ENCODE measurements at regions not wholly inside any gene's neighbourhood (a gene's known extent, or its start where the extent isn't known, plus 50 kb on each side); places are given as distances from the start of the nearest gene placed in this dataset.
"Not testable (repeated sequence)": the region's sequence is repeated elsewhere in the genome, so short reads cannot be mapped to it uniquely, and the experiment has no call there.

DNA sequence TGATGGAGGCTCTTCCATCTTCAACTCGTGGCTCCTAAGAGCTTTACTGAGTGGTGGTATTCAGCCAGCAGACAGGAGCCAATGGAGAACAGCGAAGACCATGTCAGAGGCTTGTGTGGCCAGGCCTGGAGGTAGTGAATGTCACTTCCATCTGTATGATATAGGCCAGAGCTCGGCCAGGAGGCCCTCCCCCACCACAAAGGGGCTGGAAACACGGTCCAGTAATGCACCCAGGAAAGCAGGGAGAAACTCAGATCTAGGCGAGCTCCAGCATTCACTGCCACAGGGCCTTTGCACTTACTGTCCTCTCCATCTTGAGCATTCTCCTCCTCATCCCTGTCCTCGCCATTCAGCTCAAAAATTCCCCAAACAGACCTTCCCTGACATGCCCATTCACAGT lies 555.3 kb upstream of the C16orf82 start:
- DNase-seq: no peak

DNA sequence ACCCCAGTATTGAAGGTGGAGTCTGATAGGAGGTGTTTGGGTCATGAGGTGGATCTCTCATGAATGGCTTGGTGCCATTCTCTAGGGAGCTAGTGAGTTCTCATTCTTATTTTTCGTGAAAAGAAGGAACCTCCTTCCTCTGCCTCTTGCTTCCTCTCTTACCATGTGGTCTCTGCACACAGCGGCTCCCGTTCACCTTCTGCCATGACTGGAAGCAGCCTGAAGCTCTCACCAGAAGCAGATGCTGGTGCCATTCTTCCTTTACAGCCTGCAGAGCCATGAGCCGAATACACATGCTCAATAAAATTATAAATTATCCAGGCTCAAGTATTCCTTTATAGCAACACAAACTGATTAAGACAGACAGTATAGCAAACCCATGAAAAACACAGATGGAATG lies 545.1 kb upstream of the C16orf82 start:
- no peak for DNase-seq

DNA sequence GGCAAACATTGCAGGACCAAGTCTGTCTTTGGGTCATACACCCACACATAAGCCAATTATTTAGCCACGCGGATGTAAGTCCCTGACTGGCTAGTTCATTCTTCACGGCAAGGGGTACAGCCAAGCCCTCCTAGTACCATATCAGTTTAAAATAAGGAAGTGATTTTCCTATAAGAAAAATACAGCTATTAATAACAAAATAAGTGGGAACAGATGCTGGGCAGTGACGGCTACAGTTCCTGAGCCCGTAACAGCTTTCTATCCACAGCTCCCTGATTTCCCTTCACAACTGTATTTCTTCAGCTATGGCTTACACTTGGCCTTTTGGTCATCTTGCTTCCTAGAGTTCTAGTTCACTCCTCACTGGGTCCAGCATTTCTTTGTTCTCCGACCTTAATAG lies 542.4 kb upstream of the C16orf82 start:
- no peak for DNase-seq

DNA sequence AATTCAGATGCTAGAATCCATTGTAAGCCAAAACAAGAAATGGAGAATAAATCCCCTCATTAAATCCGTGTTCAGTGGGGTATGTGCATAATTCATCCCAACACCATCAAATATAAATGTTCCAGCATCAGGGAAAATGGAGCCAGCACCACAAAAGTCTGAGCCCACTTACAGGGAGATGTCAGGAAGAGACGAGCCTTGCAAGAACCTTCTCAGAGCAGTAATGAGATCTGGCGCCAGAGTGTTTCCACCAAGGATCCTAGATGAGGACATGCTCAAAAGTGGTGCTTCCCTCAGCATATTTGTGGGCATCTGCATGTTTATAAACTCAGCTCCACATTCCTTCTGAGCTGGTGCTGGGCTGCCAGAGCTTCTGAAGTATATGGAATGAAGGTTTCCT lies 541.9 kb upstream of the C16orf82 start:
- DNase-seq: no peak

DNA sequence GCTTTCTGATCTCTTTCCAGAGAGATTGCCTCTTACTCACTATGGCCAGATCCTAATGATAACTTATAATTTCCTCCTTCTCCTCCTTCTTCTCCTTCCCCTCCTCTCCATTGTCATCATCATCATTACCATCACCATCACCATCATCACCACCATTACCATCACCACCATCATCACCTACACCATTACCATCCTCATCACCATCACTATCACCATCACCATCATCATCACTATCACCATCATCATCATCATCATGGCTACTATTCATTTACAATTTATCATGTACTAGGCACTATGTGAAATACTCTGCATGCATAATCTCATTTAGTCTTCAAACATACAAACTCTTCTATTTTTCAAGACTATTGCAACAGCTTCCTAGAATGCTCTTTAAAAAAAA lies 540.9 kb upstream of the C16orf82 start:
- DNase-seq: no peak

DNA sequence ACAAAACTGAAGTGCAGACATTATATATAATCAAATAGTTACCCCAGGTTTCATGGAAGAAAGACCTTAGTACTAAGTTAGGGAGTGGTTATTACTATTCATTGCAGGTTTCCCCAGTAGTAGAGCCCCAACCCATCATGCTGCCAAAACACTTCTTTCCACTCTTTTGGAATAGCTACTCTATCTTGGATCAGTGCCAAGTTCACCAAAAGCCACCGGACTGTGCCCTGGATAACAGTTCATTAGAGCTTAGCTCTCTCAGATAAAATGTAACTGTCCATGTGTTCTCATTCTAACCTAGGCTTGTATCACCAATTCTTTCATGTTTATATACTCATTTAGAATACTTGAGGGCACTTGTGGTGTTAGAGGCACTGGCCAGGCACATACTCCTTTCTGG lies 540.1 kb upstream of the C16orf82 start:
- no peak for DNase-seq

DNA sequence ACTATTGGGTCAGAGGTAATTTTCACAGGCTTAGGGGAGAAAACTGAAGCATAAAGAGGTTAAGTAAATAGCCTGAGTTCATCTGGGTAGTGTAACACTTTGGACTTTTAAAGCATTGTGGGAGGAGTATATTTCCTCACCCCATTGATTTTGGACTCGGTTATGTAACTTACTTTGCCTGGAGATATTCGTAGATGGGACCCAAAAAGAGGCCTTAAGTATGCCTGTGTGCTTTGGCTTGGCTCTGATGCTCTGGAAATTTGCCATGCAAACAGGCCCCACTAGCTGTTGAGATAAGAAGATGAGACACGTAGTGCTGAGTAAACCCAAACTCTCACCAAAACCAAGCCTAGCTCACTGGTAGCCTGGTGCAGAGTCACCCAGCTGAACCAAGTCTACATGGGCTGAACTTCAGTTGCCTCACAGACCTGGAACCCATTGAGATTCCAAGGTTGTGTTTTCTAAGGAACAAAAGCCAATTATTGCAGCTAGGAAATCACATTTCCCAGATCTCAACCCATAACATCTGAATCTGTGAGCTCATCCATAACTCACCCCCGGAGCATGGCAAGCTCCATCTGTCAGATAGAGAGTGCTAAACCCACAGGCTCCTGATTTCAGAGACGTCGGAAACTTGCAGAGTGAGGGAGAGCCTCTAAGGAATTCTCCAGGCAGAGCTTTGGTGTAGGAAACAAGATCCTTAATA lies 536.0 kb upstream of the C16orf82 start:
- no peak for DNase-seq

DNA sequence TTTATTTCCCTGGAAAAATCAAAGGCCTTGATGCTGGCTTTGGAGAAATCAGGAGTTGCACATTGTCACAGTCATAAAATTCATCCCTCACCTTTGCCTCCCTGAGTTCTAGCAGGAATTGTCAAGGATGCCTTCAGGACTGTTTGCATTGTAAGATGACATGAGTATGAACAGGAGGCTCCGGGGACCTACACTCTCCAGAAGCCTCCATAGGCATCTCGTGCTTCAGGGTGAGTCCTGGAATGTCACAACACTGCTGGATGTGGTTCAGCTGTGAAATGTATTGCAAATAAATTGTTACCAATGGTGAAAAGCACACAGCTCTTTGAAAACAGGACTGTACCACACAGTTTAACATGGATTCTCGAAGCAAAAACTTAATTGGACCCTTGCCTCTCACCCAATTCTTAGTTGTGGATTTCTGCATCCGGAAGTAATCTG lies 535.4 kb upstream of the C16orf82 start:
- no peak for DNase-seq

DNA sequence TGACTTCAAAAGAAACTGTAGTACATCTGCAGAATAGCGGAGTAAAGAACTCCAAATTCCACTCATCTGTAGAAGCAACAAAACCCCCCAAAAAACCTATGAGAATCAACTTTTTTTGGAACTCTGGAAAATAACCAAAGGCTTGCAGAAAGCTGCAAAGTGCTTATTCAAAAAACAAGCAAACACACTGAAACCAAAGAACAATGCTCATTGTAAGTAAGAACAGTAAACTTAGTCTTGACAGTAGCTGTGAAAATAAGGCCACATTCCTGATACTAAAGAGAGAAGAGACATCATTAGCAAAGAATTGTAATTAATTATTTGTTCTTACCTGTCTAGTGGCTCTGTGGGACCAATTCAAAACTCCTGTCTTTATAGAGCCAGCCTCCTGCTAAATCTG lies 534.3 kb upstream of the C16orf82 start:
- DNase-seq: no peak

DNA sequence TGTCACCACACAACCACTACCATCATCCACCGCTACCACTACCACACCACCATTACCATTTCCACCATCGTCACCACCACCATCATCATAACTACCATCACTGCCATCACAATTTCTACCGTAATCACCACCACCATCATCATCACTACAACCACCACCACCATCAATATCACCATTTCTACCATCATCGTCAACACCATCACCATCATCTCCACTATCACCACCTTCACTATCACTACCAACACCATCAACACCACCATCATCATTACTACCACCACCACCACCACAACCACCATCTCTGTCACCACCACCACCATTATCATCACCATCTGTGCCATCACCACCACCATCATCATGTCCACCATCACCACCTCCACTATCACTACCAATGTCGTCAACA lies 524.5 kb upstream of the C16orf82 start:
- no peak for DNase-seq

DNA sequence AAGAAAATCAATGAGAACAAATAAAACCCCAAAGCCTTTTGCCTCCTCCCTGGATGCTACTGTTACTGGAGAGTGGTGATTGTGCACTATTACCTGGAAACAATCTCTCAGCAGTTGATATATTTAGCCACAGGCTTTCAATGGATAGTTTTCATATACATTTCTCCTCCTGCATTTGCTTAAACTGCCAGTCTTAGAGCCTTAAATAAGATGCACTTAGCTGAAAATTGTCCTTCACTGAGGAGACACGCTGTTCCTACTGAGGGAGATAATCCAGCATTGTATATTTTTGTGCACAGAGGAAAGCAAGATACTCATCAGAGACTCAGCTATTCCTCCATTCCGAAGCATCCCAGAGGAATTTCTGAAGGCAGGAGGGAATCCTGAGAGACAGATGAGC lies 520.2 kb upstream of the C16orf82 start:
- no peak for DNase-seq

DNA sequence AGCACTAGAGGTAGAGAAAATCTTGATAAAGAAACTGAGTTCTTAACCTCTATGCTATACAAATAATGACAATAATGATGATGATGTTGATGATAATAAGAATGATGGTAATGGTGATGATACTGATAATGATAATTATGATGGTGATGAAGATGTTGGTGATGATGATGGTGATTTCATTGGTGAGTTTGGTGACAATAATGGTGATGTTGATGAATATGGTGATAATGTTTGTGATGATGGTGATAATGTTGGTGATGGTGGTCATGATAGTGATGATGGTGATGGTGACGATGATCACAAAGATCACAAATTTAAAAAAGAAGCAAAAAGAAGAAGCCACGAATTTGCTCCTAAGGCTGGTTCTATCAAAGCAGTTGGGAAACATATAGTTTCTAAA lies 519.0 kb upstream of the C16orf82 start:
- no peak for DNase-seq

DNA sequence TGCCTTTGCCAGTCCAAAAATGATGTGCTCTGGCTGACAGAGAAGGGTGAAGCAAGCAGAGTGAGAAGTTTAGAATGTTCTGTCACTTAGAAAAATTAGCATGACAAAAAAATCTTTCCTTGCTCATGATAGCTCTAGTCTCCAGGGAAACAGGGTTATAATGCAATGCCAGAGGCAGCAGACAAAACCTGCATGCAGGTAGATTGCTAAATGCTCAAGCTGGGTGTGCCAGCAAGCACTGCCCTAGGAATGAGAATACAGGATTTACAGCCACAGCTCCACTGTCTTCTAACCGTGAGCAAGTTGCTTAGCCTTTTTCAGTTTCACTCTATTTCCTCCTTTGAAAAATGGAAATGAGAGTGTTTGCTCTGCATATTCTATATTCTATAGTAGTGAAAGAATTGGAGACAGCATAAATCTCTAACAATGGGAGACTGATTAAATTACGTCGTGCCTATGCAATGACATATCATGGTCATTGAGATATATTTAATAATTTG lies 516.6 kb upstream of the C16orf82 start:
- DNase-seq: no peak

DNA sequence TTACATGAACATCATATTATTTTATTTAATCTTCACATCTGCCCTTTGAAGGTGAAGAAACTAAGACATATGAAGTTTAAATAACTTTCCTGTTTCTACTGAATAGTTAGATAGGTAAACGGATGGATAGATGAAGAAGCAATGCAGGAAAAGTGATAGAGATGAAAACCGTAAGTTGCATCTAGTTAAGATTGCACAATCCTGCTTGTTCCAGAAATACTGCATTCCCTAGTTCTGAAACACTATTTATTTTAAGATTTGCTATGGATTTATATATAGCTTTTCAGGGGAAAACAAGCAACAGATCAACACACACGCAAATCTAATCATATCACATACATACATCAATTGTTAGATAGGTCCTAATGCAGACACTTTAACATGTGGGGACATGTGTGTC lies 512.7 kb upstream of the C16orf82 start:
- no peak for DNase-seq

DNA sequence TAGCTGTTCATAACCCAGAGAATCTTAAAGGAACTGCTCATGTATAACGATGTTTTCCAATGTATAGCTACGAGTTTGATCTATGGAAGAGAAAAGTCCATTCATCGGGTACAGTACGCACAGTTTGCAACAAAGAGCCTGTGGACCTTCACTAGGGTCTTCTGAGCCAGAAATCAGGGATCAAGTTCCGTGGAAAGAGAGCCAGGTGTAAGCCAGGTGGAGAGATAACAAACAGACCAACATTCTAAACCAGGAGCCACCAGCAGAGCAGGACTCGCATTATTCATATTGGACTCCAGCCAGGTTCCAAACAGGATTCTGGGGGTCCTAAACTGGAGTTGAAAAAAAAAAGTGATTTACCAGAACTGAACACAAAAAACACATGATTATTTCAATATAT lies 505.4 kb upstream of the C16orf82 start:
- no peak for DNase-seq

DNA sequence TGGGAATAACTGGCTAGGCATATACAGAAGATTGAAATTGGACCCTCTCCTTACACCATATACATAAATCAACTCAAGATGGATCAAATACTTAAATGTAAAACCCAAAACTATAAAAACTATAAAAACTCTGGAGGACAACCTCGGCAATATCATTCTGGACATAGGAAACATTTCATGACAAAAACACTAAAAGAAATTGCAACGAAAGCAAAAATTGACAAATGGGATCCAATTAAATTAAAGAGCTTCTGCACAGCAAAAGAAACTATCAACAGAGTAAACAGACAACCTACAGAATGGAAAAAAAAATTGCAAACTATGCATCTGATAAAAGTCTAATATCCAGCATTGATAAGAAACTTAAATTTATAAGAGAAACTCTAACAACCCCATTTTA lies 503.7 kb upstream of the C16orf82 start:
- DNase-seq: no peak

DNA sequence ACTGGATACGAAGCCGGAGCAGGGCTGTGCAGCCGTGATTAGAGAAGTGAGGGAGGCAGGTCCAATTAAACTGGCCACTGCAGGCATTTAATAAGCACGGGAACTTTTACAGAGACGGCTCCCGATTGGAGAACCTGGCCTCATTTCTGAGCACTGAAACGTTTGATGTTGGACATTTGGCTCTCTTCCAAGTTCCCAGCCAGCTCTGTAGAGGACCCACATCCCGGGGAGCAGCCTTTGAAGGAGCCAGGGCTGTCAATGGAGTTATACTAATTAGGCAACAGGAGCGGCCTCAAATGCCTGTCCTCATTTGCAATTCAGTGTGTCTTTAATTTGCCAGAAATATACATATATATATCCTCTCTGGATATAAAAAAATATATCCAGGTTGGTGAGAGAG lies 499.4 kb upstream of the C16orf82 start:
- peak; percentile 44 for DNase-seq

DNA sequence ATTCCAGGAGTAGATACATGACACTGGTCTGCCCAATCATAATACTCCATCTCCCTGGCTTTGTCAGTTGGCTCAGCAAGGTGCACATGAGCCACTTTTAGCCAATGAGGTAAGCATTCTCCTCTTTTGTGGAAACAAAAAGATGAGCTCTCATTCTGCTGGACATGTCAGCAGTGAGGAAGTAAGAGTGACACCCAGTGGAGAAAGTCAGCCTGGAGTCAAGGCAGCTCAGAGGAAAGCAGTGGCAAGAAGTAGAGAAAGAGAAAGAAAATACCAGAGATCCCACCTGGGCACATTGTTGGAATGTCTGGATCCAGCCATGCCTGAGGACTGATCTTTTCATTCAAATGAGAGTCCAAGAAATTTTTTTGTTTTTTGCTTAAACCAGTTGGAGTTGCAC lies 496.9 kb upstream of the C16orf82 start:
- DNase-seq: peak; percentile 51

DNA sequence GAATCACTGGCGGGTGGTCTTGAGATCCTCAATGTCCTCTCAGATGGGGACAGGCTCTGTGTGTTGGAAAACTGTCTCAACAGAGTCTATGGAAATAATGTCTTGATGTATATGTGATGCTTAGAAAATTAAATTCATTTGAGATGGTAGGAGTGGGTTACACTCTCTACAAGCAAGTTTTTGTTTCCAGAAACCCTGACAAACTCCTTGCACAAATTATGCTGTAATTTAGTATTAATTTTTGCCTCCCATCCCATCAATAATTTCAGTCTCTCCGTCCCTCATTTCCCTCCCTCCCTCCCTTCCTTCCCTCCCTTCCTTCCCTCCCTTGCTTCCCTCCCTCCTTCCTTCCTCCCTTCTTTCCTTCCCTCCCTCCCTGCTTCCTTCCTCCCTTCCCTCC lies 488.0 kb upstream of the C16orf82 start:
- no peak for DNase-seq

DNA sequence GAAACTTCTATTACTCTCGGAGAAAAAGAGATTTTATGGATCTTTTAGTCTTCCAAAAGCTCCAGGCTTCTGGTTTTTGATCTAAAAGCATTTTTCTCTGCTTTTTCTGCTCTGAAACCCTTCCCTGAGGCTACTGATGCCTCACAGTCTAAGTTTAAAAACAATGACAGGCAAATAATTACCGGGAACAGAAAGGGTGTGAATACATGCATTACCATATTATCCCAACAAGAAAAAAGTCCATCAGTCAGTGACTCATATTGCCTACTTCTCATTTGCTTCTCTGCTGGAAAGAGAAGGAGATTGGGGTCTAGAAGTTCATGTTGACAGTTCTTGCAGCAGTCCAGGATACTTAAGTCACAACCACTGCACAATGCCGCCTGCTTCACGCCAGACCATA lies 482.9 kb upstream of the C16orf82 start:
- DNase-seq: no peak

DNA sequence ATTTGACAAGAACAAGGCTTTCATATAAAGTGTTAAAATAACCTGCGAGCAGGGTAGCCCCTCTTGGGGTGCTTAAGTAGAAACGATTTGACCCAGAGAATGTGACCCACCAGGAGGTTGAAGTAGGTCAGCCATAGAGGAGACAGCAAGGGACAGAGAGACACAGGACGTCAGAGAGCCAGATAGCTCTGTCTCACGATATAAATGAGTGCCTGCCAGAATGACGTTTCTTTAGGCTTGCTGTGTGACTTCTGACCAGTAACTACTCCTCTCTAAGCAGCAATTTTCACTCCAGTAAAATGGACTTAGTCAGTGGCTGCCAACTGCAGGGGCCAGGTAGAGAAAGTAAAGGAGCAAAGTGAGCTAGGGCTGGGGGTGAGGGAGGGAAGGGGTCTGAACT lies 473.0 kb upstream of the C16orf82 start:
- DNase-seq: no peak

DNA sequence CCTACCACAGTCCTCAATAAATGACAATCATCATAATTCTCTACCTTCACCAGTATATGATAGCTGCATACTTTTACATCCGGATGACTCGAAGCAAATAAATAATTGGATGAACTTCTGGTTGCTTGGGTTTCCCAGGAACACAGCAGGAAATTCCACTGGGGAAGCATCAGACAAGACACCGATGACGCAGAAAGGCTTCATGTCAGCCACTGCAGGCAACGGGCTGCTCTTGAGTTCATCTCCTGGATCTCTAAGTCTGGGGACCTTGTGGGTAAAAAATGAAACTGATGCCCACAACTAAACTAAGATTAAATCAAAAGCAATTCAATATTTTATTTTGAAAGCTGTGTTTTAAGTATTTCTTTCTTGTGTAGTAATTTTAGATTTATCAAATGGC lies 472.1 kb upstream of the C16orf82 start:
- DNase-seq: no peak

DNA sequence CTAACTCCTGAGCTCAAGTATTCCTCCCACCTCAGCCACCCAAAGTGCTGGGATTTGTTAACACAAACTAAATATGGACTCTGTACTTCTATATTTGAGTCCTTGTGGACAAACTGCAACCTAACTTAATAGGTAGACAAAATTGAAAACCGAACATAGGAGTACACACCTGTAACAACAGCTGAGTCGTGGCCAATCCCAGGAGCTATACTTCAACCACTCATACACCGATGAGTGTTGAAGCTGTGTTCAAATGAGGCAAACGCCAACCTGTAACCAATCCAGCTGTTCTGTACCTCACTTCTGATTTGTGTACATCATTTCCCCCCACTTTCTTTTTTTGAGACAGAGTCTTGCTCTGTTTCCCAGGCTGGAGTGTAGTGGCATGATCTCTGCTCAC lies 471.5 kb upstream of the C16orf82 start:
- DNase-seq: no peak

DNA sequence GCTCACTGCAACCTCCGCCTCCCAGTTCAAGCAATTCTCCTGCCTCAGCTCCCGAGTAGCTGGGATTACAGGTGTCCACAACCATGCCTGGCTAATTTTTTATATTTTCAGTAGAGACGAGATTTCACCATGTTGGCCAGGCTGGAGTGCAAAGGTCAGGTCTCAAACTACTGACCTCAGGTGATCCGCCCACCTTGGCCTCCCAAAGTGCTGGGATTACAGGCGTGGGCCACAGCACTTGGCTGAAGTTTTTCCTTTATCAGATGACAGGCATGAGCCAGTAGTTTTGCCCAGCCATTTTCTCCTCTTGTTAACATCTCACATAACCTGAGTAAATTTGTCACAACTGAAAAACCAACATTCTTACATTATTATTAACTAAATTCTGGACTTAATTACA lies 470.7 kb upstream of the C16orf82 start:
- DNase-seq: not testable (repeated sequence)

DNA sequence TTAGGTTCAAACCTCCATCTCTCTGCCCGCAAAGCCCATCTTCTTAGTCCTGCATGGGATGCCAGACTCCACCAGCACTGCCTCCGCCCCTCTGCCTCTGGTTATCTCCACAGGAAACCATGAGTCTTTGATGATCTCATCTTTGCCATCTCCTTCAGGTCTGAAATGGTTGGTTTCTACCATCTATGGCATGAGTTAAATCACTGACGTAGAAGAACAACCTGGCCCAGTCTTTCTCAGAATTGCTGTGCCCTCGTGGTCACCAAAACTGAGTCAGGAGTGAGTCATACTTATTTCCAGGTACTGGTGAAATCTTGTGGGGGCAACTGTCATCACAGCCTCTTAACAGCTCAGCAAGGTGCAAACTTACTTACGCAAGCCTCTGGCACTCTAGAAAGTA lies 468.7 kb upstream of the C16orf82 start:
- DNase-seq: no peak

Measured in NCI-H510A (cell line).